Activated CD8-positive, alpha-beta memory T cell treated with anti-CD3 and anti-CD28 coated beads, Interleukin-2, amount 10 ng/mL, durations not matched to agents 7 days and 5 days (primary cell): ENCODE measurements at regions not wholly inside any gene's neighbourhood (a gene's known extent, or its start where the extent isn't known, plus 50 kb on each side); places are given as distances from the start of the nearest gene placed in this dataset.
"Not testable (repeated sequence)": the region's sequence is repeated elsewhere in the genome, so short reads cannot be mapped to it uniquely, and the experiment has no call there.

Source experiments
- ATAC-seq: fragments of 150-1000 bp; cut with Tn5 transposase; one replicate; pipeline ENCODE4 v1.10.0; 2021; ENCODE audit warnings: moderate library complexity
- CTCF ChIA-PET: fragments of 350-600 bp; sonication (Branson Sonifier 250); formaldehyde crosslinking; loops from one replicate; lab custom pipeline; 2021; ENCODE audit warnings: antibody characterized with exemption; lab: Charles Lee
- DNase-seq: peaks from one replicate; pipeline ENCODE4 v3.0.0-alpha.2; 2020
- H3K27ac Mint-ChIP-seq: one replicate; pipeline ENCODE4 v1.8.0; 2021; ENCODE audit warnings: mild to moderate bottlenecking, mixed read lengths
- H3K27me3 Mint-ChIP-seq: one replicate; pipeline ENCODE4 v1.8.0; 2021; ENCODE audit warnings: mixed read lengths
- H3K36me3 Mint-ChIP-seq: one replicate; pipeline ENCODE4 v1.8.0; 2021; ENCODE audit warnings: mild to moderate bottlenecking, mixed read lengths
- H3K4me1 Mint-ChIP-seq: one replicate; pipeline ENCODE4 v1.8.0; 2021; ENCODE audit warnings: mixed read lengths
- H3K4me3 Mint-ChIP-seq: one replicate; pipeline ENCODE4 v1.8.0; 2021; ENCODE audit warnings: mild to moderate bottlenecking, moderate library complexity, mixed read lengths
- H3K9me3 Mint-ChIP-seq: one replicate; pipeline ENCODE4 v1.8.0; 2022; ENCODE audit warnings: low read depth, mixed read lengths

DNA sequence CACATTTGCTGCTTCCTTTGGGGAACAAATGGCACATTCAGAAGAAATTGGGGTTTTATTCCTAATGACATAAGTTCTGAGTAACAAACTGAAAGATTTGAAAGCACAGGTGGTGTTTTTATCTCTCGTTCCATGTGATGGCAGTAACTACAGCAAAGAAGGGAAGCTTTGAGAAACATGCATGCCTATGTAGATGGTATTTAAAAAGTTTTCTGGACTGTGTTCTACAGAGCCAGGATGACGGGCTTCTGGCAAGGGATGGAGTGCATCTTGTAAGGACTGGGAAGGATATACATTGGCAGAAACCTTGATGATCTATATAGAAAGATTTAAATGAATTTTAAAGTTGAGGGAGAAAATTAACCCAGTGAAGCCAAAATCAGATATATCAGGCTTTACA lies 362.2 kb upstream of the ROPN1 start:
- no peak overlapping the region for H3K4me3 Mint-ChIP-seq
- no peaks in the 10 kb centered on the region for H3K4me1 Mint-ChIP-seq
- no peak for DNase-seq
- no peaks in the 10 kb centered on the region for H3K9me3 Mint-ChIP-seq
- no peak overlapping the region for H3K27ac Mint-ChIP-seq
- CTCF ChIA-PET = no interaction called here
- no peak for ATAC-seq
- no peaks in the 10 kb centered on the region for H3K36me3 Mint-ChIP-seq
- H3K27me3 Mint-ChIP-seq = peaks cover 24% of the 10 kb centered on the region

DNA sequence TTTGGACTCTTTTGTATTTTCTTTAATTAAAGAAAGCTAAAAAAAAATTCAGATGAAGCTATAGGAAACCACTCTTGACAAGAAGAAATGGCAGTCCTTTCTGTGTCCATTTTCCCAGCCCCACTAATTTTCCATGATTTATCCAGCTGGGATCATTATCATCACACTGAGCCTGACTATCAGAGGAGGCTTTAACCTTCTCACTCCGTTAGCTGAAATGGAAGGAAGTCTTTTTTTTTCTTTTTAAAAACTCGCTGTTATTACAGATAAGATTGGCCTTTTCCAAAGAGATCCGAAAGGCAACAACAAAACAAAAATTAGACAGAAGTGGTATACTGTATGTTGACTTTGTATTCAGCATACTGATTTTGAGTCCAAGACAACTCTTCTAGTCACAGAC lies 366.2 kb upstream of the ROPN1 start:
- H3K27me3 Mint-ChIP-seq = peaks cover 20% of the 10 kb centered on the region
- no peaks in the 10 kb centered on the region for H3K9me3 Mint-ChIP-seq
- no peak overlapping the region for H3K4me3 Mint-ChIP-seq
- no peak for DNase-seq
- ATAC-seq = no peak
- no peaks in the 10 kb centered on the region for H3K4me1 Mint-ChIP-seq
- H3K27ac Mint-ChIP-seq = no peak overlapping the region
- CTCF ChIA-PET = no interaction called here
- H3K36me3 Mint-ChIP-seq = no peaks in the 10 kb centered on the region

DNA sequence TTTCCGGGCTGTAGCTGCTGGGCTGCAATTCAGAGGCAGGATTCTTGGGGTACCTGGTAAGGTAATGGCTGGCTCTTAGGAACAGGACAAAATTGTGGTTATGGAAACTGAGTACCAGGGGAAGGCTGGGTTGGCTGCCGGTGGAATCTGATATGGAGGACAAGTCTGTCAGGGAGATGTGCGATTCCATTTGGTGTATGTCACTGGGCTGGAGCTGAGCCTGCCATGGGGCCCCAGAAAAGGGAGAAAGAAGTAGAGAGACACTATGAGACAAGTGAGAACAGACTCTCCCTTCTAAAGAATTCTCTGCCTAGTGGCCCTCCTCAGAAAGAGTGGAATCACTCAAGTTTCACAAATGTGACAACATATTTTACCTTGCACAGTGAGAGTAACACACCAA lies 368.2 kb upstream of the ROPN1 start:
- H3K36me3 Mint-ChIP-seq = no peaks in the 10 kb centered on the region
- CTCF ChIA-PET = no interaction called here
- no peak for DNase-seq
- H3K4me1 Mint-ChIP-seq = no peaks in the 10 kb centered on the region
- no peaks in the 10 kb centered on the region for H3K9me3 Mint-ChIP-seq
- H3K27ac Mint-ChIP-seq = no peak overlapping the region
- no peak for ATAC-seq
- H3K27me3 Mint-ChIP-seq = peaks cover 22% of the 10 kb centered on the region
- no peak overlapping the region for H3K4me3 Mint-ChIP-seq

DNA sequence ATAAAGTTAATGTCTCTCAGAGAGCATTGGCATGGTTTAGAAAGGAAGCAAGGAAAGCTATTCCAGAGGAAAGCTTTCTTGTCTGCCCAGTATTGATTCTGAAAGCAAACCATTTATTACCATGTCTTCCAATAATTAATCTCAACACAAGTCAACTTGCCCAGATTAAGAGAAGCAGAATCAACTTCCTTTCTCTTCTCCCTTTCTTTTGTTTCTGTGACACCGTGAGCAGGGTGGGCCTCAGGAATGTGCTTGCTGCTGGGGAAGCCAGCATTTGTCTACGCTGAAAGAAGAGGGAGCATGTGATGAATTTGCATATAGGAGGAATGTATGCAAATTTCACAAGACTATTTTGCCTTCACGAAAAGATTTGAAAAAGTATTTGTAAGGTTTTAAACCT lies 368.6 kb upstream of the ROPN1 start:
- H3K36me3 Mint-ChIP-seq = no peaks in the 10 kb centered on the region
- peaks cover 22% of the 10 kb centered on the region for H3K27me3 Mint-ChIP-seq
- ATAC-seq (no peak), DNase-seq (no peak)
- no peaks in the 10 kb centered on the region for H3K9me3 Mint-ChIP-seq
- H3K27ac Mint-ChIP-seq = no peak overlapping the region
- H3K4me1 Mint-ChIP-seq = no peaks in the 10 kb centered on the region
- H3K4me3 Mint-ChIP-seq = no peak overlapping the region
- CTCF ChIA-PET = no interaction called here

DNA sequence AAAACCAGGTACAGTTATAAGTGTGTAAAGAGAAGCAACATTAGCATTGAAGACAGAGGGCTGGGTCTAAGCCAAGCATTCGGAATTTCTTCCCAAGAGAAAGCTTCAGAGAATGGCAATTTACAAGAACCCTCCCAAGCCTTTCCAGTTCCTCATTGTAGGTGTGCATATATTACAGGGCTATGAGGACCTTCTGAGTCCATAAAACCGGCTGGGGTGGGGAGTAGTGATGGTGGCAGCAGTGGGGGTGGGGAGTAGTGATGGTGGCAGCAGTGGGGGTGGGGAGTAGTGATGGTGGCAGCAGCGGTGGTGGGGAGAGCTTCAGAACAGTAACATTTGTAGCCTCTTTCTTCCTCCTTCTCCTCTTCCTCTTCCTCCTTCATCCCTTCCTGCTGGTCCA lies 368.7 kb upstream of the UMPS start:
- no peaks in the 10 kb centered on the region for H3K36me3 Mint-ChIP-seq
- CTCF ChIA-PET = no interaction called here
- H3K27me3 Mint-ChIP-seq = peaks cover 22% of the 10 kb centered on the region
- DNase-seq = no peak
- no peaks in the 10 kb centered on the region for H3K9me3 Mint-ChIP-seq
- no peak overlapping the region for H3K27ac Mint-ChIP-seq
- no peaks in the 10 kb centered on the region for H3K4me1 Mint-ChIP-seq
- ATAC-seq = no peak
- H3K4me3 Mint-ChIP-seq = no peak overlapping the region

DNA sequence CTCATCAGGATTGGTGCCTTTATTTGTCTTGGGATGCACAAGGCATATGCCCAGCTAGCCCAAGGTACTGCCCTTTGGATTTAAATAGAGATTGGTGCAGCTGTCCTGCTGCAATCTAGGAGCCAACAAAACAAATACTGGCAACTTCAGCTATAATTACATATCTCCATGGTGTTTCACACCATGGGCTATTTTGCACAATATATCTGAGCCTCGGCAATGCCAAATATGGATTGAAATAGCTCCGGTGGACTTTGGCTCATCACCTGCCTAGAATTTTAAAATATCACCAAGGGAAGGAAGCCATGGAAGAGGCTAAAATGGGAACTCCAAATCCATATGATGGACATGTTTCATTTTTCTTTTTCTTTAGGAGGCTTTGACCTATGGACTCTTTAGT lies 367.8 kb upstream of the UMPS start:
- Mint-ChIP-seq H3K27ac (no peak overlapping the region), H3K4me3 (no peak overlapping the region), H3K4me1 (no peaks in the 10 kb centered on the region), H3K36me3 (no peaks in the 10 kb centered on the region), H3K9me3 (no peaks in the 10 kb centered on the region), H3K27me3 (peaks cover 22% of the 10 kb centered on the region)
- ATAC-seq = no peak
- DNase-seq = no peak
- CTCF ChIA-PET = no interaction called here

DNA sequence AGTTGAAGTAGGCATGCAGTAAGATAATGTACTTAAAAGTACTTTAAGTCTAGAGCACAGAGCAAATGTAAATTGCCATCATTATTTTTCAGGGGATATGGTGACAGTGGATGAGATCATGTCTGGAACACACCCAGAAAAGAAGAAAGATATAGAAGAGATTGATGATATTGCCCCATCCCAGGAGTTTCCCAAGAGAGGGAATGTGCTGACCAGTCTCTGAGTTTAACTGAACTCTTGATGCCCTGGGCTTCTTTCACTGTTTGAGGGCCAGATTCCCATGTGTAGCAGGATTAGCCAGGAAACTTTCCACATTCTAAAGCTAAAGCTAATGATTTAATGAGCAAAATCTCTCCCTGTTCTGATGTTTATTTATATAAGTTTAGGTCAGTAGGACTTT lies 366.8 kb upstream of the UMPS start:
- Mint-ChIP-seq H3K27me3 (peaks cover 22% of the 10 kb centered on the region), H3K9me3 (no peaks in the 10 kb centered on the region), H3K4me1 (no peaks in the 10 kb centered on the region), H3K27ac (no peak overlapping the region), H3K4me3 (no peak overlapping the region), H3K36me3 (no peaks in the 10 kb centered on the region)
- CTCF ChIA-PET = no interaction called here
- ATAC-seq (no peak), DNase-seq (no peak)

DNA sequence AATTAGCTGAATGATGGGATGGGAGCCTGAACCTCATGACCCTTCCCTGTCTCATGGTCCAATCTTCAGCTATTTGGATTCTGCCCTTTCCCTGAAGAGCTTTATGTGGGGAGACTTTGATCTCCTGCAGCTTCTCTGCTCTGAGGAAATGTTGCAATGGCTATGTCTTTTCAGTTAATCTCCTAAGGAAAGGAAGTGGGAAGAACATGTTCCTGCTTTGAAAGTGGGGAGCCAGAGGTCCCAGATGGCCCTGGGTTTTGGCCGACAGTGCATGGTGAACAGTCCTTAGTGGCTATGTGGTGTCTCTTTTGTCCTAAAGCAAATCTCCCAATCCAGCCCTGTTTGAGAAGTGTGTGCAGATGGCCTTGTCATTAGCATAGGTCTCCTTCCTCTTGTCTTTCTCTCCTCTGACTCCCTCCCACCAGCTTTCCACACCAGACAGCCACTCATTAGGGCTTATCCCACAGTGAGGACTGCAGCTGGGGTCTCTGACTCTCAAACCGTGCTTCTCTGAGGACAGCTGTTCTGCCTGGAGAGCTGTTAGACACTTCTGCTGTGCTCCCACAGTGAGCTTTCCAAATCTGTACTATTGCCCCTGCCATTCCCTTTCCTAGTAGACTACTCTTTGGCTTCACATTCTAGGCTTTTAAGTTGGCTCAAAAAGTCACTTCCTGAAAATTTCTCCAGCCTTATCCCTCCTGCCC lies 365.8 kb upstream of the UMPS start:
- ATAC-seq (no peak), DNase-seq (no peak)
- Mint-ChIP-seq H3K36me3 (no peaks in the 10 kb centered on the region), H3K9me3 (no peaks in the 10 kb centered on the region), H3K27ac (no peak overlapping the region), H3K27me3 (peaks cover 22% of the 10 kb centered on the region), H3K4me1 (no peaks in the 10 kb centered on the region), H3K4me3 (no peak overlapping the region)
- CTCF ChIA-PET = no interaction called here

DNA sequence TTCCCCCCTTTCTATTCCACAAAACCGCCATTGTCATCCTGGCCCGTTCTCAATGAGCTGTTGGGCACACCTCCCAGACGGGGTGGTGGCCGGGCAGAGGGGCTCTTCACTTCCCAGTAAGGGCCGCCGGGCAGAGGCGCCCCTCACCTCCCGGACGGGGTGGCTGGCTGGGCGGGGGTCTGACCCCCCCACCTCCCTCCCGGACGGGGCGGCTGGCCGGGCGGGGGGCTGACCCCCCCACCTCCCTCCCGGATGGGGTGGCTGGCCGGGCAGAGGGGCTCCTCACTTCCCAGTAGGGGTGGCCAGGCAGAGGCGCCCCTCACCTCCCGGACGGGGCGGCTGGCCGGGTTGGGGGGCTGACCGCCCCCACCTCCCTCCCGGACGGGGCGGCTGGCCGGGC lies 363.6 kb upstream of the UMPS start:
- H3K27ac Mint-ChIP-seq, DNase-seq, CTCF ChIA-PET, H3K9me3 Mint-ChIP-seq, ATAC-seq, H3K4me3 Mint-ChIP-seq, H3K4me1 Mint-ChIP-seq, H3K36me3 Mint-ChIP-seq: not testable (repeated sequence)
- H3K27me3 Mint-ChIP-seq = peaks cover 22% of the 10 kb centered on the region

DNA sequence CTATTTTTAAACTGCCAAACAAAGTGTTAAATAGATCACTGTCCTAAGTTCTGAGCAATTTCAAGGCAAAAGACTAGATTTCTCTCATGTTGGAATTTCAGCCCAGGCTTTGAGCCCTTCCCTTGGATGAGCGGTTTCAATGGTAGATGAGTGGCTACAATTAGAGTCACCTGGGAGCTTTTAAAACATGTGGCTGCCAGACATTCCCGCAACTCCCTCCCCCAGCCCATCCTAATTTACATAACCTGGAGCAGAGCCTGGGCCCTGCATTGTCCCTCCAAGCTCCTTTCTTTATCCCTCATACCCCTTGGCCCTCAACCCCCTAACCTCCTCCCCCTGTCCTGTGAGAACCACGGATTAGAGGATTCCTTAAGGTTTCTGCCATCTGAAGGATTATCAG lies 357.5 kb upstream of the UMPS start:
- H3K4me3 Mint-ChIP-seq = no peak overlapping the region
- H3K9me3 Mint-ChIP-seq = no peaks in the 10 kb centered on the region
- ATAC-seq (no peak), DNase-seq (no peak)
- no peaks in the 10 kb centered on the region for H3K36me3 Mint-ChIP-seq
- CTCF ChIA-PET = no interaction called here
- H3K27ac Mint-ChIP-seq = no peak overlapping the region
- peaks cover 14% of the 10 kb centered on the region for H3K27me3 Mint-ChIP-seq
- peaks cover 2% of the 10 kb centered on the region for H3K4me1 Mint-ChIP-seq

DNA sequence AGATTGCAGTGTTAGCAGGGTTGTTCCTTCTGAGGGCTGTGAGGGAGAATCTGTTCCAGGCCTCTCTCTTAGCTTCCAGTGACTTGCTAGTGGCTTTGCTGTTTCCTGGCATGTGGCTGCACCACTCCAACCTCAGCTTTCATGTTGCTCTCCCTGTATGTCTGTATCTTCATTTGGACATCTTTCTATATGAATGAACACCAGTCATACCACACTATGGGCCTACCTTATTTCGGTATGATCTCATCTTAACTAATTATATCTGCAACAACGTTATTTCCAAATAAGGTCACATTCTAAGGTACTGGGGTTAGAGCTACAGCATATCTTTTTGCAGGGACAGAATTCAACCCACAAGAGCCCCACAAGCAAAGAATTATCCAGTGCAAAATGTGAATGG lies 356.7 kb upstream of the UMPS start:
- Mint-ChIP-seq H3K4me3 (no peak overlapping the region), H3K27me3 (peaks cover 16% of the 10 kb centered on the region), H3K9me3 (no peaks in the 10 kb centered on the region), H3K4me1 (peaks cover 2% of the 10 kb centered on the region), H3K27ac (no peak overlapping the region), H3K36me3 (no peaks in the 10 kb centered on the region)
- DNase-seq = peak; percentile 42
- peak; percentile 60 for ATAC-seq
- CTCF ChIA-PET = no interaction called here

DNA sequence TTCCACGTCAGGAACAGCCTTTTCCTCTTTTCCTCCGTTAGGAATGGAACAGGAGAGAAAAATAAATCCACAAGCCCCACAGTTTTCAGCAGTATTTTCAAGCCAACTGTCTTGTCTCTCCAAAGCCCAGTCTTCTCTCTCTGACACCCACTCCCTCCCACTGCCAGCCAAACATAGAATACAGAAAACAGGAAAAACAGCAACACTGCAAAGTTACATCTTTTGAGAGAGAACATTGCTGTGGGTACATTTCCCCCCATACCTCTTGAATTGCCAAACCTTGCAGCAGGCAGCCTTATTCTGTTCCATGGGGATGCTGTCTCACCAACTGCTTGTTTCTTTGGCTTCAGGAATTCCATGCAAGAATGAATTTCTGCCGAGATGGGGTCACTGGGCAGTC lies 355.7 kb upstream of the UMPS start:
- Mint-ChIP-seq H3K4me3 (no peak overlapping the region), H3K9me3 (no peaks in the 10 kb centered on the region), H3K27ac (no peak overlapping the region), H3K36me3 (no peaks in the 10 kb centered on the region), H3K27me3 (peaks cover 19% of the 10 kb centered on the region), H3K4me1 (peaks cover 2% of the 10 kb centered on the region)
- DNase-seq = no peak
- no peak for ATAC-seq
- CTCF ChIA-PET = no interaction called here

DNA sequence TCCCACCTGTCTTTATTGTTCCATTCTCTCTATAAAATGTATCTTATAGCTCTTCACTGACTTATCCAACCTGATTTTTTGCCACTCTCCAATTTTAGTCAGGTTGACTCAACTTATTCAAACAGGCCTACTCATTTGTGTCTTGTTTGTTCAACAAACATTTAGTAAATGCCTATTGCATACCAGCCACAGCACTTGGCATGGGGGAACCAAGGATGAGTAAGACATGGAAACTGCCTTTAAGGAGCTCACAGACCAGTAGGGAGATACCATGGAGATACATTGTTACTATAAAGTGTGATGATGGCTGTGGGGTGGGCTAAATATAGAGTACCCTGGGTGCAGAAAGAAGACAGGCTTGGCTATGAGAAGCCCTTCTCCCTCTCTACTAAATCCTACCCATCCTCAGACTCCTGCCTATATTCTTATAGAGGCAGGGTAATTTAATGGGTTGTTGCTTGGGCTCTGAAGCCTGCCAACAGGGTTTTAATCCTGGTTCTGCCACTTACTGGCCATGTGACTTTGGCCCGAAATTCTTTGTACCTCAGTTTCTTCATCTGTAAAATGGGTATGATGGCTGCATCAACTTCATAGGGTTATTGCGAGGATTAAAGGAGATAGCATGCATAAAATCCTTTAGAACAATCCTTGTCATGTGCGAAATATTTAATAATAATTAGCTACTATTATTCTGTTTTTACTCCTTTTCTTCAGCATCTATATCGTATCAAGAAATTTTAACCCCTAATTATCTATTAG lies 348.5 kb upstream of the UMPS start:
- DNase-seq = no peak
- H3K4me1 Mint-ChIP-seq = no peaks in the 10 kb centered on the region
- H3K27ac Mint-ChIP-seq = no peak overlapping the region
- no peak for ATAC-seq
- H3K9me3 Mint-ChIP-seq = no peaks in the 10 kb centered on the region
- H3K36me3 Mint-ChIP-seq = no peaks in the 10 kb centered on the region
- peaks cover 25% of the 10 kb centered on the region for H3K27me3 Mint-ChIP-seq
- H3K4me3 Mint-ChIP-seq = no peak overlapping the region
- CTCF ChIA-PET = no interaction called here

DNA sequence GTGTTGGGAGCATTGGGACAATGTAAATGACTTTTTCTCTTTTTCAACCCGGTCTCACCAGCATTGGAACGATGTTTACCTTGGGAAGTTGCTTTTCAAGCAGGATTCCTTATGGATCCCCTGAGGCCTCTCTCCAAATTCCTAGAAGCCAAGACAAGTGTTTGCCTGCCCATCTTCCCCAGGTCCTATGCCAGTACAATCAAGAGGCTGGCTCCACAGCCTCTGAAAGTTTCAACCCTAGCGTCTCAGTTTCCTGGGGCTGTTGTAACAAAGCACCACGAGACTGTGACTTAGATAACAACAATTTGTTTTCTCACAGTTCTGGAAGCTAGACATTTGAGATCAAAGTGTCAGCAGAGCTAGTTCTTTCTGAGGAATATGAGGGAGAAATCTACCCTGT lies 347.2 kb upstream of the UMPS start:
- Mint-ChIP-seq H3K4me3 (no peak overlapping the region), H3K27ac (no peak overlapping the region), H3K4me1 (no peaks in the 10 kb centered on the region), H3K27me3 (peaks cover 28% of the 10 kb centered on the region), H3K36me3 (no peaks in the 10 kb centered on the region), H3K9me3 (no peaks in the 10 kb centered on the region)
- ATAC-seq (no peak), DNase-seq (no peak)
- CTCF ChIA-PET = no interaction called here
